T follicular helper cell (primary cell): ENCODE measurements at regions not wholly inside any gene's neighbourhood (a gene's known extent, or its start where the extent isn't known, plus 50 kb on each side); places are given as distances from the start of the nearest gene placed in this dataset.
"Not testable (repeated sequence)": the region's sequence is repeated elsewhere in the genome, so short reads cannot be mapped to it uniquely, and the experiment has no call there.

Experiments
- DNase-seq: peaks from one replicate; pipeline ENCODE4 v3.0.0-alpha.2; 2020; ENCODE audit warnings: low read depth

DNA sequence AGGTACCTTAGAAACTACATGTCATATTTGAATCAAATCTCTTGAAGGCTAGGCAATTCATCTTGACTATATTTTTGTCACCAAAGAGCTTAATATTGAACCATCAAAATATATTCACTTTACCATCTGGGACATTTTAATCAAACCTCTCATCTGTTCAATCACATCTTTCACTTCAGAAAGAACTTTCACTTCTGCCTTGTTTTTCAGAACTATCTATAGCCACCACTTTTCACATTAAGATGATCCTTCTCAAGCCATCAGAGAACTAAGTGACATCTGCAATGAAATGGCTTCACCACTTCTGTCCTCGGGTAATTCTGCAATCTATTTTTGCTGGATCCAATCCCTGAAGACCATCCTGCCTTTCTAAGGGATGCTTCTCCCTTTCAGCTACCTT lies 57.8 kb downstream of the OR2B2 start:
- DNase-seq, result no peak

GRCh38 chr6:27851440-27851839 lies 60.8 kb downstream of the OR2B2 start:
- DNase-seq, result no peak

GRCh38 chr6:27849001-27849400 lies 63.2 kb downstream of the OR2B2 start:
- DNase-seq, result not testable (repeated sequence)

DNA sequence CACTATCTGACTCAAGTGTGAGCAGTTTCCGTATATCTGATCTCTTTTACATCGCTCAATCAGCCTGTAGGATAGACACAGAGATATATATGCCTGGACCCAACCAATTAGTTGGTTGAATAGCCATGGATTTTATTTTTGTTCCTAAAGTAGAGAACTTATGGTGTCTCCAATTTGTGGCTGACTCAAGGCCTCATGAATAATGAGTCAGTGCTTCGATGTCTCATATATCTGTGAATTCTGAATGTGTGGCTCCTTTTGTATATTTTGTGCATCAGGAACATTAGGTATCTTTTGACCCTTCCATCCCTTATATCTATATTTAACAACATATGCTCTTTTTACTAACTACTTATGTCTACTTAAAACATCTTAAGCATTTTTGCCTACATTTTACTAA lies 64.5 kb downstream of the OR2B2 start:
- no peak for DNase-seq

GRCh38 chr6:27840572-27840971 lies 71.6 kb downstream of the OR2B2 start:
- no peak for DNase-seq

DNA sequence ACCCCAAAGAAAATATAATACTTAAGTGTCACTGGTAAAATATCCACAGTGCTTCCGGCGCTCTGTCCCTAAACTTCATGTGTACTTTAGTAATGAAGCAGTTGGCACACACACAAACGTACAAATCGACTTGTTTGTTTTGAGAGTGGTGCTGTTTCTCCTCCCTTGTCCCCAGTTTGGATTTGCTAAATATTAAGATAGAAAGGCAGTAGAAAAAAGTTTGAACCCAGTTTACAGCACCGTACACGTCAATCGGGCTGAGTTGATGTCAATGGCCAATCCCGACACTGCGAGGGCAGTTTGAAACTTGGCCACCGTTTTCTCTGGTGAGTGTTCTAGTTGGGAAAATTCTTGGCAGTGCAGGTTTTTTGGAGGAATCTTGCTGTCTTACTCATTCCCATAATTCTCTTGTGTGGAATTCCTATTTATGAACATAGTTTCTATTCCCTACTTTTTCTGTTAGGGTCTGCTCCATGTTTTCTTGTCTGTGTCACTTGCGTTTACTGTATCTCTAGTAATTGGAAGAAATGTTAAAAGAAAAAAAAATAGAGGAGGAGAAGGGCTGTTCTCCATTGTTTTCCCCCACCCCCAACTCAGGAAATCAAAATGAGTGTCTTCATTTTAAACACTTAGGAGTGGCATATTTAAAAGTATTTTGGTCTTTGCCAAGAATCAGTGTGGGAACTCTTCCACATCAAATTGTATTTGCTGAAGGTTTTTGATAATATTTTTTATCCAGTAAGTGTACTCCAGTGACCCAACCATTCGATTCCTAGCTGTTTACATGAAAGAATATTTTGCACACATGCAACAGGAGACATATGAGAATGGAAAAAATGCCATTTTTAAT lies 72.3 kb downstream of the OR2B2 start:
- no peak for DNase-seq

DNA sequence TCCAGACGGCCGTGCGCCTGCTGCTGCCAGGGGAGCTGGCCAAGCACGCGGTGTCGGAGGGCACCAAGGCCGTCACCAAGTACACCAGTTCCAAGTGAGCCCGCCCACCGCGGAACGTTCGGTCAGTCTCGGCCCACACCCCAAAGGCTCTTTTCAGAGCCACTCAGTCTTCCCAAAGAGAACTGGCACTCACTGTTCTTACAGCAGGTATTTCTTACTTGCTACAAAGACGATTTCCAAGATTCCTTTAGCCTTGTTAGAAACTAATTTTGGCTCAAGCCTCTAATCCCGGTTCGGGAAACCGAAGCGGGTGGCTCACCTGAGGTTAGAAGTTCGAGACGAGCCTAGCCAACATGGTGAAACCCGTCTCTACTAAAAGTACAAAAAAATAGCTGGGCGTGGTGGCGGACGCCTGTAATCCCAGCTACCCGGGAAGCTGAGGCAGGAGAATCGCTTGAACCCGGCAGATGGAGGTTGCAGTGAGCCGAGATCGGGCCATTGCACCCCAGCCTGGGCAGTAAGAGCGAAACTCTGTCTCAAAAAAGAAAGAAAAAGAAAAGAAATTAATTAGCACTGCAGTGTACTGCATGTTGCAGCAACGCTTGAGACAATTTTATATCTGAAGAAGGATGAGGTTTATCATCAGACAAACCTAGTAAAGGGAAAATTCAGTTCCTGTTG lies 73.1 kb downstream of the OR2B2 start:
- no peak for DNase-seq

DNA sequence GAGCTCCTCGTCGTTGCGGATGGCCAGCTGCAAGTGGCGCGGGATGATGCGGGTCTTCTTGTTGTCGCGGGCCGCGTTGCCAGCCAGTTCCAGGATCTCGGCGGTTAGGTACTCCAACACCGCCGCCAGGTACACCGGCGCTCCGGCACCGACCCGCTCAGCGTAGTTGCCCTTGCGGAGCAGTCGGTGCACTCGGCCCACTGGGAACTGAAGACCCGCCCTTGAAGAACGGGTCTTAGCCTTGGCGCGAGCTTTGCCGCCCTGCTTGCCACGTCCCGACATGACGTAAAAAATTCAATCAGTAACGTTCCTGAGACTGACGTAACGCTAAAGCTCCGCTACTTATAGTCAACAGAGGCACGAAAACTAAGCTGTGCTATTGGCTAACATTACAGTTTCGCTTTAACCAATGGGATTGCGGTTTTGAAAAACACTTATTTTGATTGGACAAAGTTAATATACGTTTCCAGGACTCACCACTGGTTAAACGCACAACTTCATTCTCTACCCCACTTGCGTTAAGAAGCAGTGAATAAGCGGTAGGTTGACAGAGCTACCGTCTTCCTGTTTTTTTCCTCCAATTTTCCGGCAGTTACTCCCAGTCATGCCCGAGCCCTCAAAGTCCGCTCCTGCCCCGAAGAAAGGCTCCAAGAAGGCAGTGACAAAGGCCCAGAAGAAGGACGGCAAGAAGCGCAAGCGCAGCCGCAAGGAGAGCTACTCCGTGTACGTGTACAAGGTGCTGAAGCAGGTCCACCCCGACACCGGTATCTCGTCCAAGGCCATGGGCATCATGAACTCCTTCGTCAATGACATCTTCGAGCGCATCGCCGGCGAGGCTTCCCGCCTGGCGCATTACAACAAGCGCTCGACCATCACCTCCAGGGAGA lies 73.9 kb downstream of the OR2B2 start:
- DNase-seq, result peak; percentile 71

- no peak for DNase-seq
These were observed 74.6 kb downstream of the OR2B2 start for GRCh38 chr6:27837625-27838057.

DNA sequence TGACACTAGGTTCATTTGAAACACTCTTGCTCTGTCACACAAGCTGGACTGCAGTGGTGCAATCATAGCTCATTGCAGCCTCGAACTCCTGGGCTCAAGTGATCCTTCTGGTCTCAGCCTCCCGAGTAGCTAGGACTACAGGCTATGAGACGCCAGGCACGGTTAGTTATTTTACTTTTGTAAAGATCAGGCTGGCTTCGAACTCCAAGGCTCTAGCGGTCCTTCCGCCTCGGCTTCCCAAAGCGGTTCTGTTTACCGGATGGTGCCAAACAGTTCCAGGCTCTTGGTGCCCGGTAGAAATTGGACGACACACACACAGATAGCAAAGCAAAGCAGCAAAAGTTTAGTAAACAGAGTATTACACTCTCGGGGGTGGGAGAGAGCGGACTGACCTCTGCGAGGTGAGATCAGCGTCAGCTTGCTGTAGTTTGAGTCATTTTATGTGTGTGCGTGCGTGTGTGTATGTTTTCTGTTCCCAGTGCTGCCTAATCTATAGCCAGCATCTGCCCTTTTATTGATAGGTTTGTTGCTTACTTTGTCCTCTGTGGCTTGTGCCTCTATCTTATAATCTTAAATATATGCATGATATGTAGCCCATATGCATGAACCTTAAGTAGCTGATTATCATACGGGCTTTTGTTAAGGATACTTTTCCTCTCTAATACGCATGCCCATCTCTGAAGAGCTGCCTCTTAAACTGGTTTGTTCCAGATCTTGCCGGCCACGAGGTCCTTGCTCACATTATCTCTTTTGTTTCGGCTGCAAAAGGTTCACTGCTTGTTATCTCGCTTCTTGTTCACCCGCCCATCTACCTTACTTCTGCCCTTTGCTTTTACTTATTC lies 75.2 kb downstream of the OR2B2 start:
- DNase-seq, result peak; percentile 49

DNA sequence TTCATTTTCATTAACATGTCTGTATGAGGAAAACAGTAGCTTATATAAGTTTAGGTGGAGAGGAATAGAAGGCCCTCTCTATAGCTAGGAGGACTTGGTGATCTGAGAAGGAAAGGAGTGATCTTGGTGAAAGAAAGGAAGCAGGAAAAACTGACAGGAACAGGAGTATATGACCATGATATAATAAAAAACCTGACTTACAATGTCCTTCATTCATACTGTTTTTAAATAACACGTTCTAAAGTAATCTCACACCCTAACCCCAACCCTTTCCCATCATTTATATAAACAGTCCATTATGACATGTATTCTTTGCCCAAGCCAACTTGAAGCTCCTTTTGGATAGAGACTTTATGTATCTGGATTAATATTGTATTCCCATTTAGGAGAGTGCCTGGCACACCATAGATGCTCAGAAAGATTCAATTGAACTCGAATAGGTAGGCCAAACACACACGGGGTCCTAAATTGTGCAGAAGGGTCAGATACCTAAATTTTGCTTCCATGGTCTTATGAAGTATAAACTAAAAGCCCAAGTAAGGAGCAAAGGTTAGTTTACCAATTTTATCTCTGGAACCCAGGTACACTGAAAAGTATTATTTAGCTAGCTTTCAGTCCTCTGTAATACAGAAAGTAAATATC lies 75.9 kb downstream of the OR2B2 start:
- DNase-seq, result no peak

DNA sequence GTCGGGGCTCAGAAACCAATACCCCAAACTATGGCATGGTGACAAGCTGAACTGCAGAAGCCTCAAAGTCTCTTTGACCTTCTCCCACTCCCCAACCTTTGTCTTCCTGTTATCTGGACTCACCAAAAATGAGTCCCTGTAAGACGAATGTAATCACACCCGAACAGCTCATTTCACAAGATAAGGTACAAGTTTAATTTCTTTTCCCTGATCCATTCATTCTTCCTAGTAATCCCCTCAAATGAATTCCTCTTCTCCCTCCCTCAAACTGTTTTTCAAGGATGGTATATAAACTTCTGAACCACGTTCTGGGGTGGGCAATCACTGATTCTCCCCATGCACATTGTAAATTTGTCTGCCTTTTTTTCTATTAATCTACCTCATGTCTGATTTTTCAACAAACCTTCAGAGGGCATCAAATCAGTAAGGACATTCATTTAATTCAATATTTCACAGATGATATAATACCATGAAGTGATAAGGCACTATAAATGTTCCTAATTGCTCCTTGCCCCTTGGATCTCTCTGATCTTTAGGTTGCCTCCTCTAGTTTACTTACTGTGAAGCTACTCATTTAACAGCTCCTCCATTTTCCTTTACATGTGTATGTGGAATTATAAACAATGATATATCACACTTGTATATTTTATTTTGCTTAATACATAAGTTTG lies 77.2 kb downstream of the OR2B2 start:
- DNase-seq, result no peak

GRCh38 chr6:27834384-27834783 lies 77.8 kb downstream of the OR2B2 start:
- no peak for DNase-seq

DNA sequence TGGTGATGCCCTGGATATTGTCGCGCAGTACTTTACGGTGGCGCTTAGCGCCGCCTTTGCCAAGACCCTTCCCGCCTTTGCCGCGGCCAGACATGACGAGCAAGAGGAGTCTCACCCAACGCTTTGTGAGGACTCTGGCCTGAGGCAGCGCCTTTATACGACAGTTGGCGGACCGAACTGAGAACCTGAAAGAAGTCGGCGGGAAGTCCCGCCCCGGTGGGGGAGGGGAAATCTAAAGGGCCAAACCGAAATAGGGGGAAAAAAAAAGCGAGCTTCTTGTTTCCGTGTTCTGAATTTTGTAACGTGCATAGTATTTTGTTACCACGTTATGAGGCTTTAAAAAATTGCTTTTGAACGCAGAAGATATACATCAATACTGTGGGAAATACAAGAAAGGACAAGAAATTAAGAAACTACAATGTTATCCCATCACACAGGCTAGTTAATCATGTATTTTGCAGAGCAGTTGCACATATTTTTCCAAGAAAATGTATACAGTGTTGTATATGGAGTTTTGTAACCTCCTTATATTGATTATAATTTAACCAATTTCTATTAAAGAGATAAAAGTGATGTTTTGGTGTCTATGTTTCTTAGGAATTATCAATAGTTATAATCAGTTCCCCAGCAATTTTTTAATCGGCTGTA lies 80.6 kb downstream of the OR2B2 start:
- DNase-seq, result peak; percentile 31

DNA sequence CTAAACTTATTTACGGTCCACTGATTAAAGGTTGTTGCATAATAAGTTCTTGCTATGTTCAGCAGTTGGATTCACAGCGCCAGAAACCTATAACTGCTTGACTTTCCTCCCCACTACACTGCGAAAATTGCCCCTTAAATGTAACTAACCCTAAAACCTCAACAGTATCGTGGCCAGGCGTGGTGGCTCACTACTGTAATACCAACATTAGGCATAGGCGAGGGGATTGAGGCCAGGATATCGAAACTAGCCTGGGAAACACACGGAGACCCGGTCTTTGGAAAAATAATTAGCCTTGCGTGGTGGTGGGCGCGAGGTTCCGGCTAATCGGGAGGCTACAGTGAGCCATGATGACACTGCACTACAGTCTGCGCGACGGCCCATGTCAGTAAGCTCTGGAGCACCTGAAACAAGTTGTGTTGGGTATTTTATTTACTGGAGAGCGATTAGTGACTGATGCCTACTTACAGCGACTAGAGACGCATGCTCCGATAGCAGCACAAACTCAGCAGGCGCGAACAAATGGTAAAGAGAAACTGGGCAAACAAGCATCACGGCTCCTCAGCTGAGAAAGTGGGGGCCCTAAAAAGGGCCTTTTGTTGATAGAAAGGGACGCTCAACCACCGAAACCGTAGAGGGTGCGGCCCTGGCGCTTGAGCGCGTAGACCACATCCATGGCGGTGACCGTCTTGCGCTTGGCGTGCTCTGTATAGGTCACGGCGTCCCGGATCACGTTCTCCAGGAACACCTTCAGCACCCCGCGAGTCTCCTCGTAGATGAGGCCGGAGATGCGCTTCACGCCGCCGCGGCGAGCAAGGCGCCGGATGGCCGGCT lies 81.4 kb downstream of the OR2B2 start:
- DNase-seq, result peak; percentile 28

DNA sequence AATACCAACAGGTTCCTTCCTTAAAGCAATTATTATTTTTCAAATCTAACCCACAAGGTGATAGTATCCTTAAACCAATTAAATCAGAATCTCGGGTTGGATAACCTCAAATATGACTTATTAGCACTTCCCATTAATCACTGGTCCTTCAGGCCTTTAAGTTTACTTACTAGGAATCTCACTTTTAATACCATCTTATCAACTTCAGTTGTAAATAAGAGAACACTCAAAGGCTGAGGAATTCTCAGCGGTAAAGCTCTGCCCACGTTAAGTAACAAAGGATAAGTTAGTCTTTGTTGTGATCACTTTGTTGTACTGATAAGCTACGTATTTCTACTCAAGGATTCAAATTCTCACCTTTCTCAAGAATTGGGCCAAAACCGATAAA lies 82.0 kb downstream of the OR2B2 start:
- DNase-seq, result no peak

DNA sequence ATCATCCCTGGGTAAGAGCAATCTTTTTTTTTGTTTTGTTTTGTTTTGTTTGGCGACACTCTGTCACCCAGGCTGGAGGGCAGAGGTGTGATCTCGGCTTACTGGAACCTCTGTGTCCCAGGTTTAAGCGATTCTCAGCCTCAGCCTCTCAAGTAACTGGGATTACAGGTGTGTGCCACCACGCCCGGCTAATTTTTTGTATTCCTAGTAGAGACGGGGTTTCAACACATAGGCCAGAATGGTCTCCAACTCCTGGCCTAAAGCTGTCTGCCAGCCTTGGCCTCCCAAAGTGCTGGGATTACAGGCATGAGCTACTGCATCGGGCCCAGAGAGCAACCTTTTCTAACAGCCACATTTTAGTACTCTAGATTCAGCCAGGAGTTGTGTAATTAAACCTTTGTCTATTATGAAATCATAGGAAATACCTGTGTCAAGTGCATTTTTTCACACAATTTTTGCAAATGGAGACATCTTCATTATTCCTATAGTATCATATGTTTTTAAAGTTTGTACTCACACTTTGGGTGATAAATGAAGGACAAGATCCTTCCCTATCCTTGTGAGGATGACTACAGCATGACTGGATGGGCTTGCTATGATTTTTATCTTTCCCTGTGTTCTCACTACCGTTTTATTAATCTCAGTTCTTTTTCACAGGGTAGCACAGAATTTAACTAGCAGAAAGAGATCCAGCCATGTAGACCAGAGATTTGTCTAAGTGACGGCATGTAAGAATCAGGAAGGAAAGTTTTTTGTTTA lies 82.6 kb downstream of the OR2B2 start:
- DNase-seq, result no peak

DNA sequence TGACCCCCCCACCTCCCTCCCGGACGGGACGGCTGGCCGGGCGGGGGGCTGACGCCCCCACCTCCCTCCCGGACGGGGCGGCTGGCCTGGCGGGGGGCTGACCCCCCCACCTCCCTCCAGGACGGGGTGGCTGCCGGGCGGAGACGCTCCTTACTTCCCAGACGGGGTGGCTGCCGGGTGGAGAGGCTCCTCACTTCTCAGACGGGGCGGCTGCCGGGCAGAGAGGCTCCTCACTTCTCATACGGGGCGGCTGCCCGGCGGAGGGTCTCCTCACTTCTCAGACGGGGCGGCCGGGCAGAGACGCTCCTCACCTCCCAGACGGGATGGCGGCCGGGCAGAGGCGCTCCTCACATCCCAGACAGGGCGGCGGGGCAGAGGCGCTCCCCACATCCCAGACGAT lies 84.7 kb downstream of the OR2B2 start:
- not testable (repeated sequence) for DNase-seq
